ENCODE measurements at regions not wholly inside any gene's neighbourhood (a gene's known extent, or its start where the extent isn't known, plus 50 kb on each side); places are given as distances from the start of the nearest gene placed in this dataset.

- peaks cover 2 to 5% of the 10 kb centered on the region in 2 donors for H3K4me1 ChIP-seq (replicated peaks in 1 of 2)
- WGBS, 10 experiments = 80 to 100% (median 100%) methylated on average over 1 of the region's 1 CpG; no CpG with 5 or more reads in 3 of the 10 experiments
- in situ Hi-C loops (cut with MboI; ENCODE audit: low pct_unique_long_range_greater_than_20kb in 2 of 9, low sequenced_read_pairs in 9 of 9, unreplicated experiment in 9 of 9) = loop anchor here in 7 of 9 experiments (10.0 to 25.0 kb wide), 5 partner anchors 181 to 506 kb away; no protein-coding TSS in a partner anchor
- no peak overlapping the region for H3K27ac ChIP-seq
- no peak overlapping the region for H3K4me3 ChIP-seq
- no peak for ATAC-seq (replicated peaks in 6 of 8)
Measured at GRCh38 chr1:66443793-66444192, 90.2 kb upstream of the SGIP1 start.

DNA sequence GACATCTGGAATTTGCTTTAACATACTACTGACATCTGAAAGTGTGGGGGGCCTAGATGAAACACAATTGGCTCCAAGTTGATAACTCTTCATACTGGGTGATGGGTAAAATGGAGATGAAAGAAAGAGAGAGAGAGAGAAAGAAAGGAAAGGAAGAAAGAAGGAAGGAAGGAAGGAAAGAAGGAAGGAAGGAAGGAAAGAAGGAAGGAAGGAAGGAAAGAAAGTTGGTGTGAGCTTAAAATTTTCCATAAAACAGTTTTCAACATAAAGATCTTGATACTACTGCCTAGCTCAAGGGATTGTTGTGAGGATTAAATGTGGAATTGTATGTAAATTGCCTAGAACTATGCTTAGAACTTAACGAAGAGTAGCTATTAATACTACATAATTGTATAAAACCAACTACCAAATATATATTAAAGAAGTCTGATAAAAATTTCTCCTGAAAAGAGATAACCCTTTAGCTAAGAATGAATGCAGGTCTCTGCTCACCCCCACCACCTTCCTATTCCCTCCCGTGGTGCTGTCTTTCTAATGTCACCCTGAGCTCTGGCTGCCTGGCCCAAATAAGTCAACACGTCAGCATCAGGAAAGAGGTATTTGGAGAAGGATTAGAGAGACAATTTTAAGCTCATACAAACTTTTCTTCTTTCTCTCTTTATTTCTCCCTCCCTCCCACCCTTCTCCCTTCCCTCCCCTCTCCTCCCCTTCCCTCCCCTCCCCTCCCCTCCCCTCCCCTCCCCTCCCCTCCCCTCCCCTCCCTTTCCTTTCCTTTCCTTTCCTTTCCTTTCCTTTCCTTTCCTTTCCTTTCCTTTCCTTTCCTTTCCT lies 89.3 kb upstream of the SGIP1 start:
- Histone ChIP-seq H3K4me1 (replicated peaks in 1 of 2) (peaks cover 2 to 5% of the 10 kb centered on the region in 2 donors), H3K27ac (no peak overlapping the region), H3K4me3 (no peak overlapping the region)
- no peak for ATAC-seq (replicated peaks in 6 of 8)
- in situ Hi-C loops (cut with MboI; ENCODE audit: low pct_unique_long_range_greater_than_20kb in 2 of 9, low sequenced_read_pairs in 9 of 9, unreplicated experiment in 9 of 9) = loop anchor here in 7 of 9 experiments (10.0 to 25.0 kb wide), 5 partner anchors 182 to 507 kb away; no protein-coding TSS in a partner anchor
- 17 to 78% (median 63%) methylated on average over 1 to 3 of the region's 3 CpGs; no CpG with 5 or more reads in 2 of the 10 experiments for WGBS, 10 experiments

DNA sequence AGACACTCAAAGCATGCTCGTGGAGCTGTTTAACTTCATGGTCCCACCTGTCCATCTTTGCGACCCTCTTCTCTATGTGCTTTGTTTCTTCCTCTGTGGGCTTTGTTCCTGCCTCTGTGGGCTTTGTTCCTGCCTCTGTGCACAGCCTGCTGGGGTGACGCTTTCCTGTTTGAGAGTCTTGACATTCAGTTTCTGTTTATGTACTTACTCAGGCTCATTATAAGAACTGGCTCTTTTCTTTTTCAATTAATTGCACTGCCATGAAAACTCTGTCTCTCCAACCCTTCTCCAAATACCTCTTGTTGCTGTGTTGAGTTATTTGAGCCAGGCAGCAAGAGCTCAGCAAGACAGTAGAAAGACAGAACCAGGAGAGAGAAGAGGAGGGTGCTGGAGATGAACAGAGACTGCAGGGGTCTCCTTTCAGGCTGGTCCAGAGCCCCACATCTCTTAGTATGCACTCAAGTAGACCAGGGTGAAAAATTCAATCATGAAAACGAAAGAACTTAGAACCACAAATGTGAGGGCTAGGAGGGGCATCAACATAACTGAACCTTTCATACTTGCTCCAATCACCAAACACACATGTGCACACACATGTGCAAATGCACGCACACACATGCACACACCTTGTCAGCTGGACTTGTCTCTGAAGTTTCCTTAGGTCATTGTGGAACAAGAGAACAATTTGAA lies 88.3 kb upstream of the SGIP1 start:
- in situ Hi-C loops (cut with MboI; ENCODE audit: low pct_unique_long_range_greater_than_20kb in 2 of 9, low sequenced_read_pairs in 9 of 9, unreplicated experiment in 9 of 9) = loop anchor here in 7 of 9 experiments (10.0 to 25.0 kb wide), 5 partner anchors 183 to 508 kb away; no protein-coding TSS in a partner anchor
- H3K4me3 ChIP-seq = no peak overlapping the region
- H3K27ac ChIP-seq = no peak overlapping the region
- WGBS, 10 experiments = 17 to 93% (median 74%) methylated on average over 1 to 4 of the region's 5 CpGs; no CpG with 5 or more reads in 1 of the 10 experiments
- peaks cover 2 to 5% of the 10 kb centered on the region in 2 donors for H3K4me1 ChIP-seq (replicated peaks in 1 of 2)
- peak in 3 of 8 experiments; percentile 20 to 71 (median 36) for ATAC-seq (replicated peaks in 6 of 8)

DNA sequence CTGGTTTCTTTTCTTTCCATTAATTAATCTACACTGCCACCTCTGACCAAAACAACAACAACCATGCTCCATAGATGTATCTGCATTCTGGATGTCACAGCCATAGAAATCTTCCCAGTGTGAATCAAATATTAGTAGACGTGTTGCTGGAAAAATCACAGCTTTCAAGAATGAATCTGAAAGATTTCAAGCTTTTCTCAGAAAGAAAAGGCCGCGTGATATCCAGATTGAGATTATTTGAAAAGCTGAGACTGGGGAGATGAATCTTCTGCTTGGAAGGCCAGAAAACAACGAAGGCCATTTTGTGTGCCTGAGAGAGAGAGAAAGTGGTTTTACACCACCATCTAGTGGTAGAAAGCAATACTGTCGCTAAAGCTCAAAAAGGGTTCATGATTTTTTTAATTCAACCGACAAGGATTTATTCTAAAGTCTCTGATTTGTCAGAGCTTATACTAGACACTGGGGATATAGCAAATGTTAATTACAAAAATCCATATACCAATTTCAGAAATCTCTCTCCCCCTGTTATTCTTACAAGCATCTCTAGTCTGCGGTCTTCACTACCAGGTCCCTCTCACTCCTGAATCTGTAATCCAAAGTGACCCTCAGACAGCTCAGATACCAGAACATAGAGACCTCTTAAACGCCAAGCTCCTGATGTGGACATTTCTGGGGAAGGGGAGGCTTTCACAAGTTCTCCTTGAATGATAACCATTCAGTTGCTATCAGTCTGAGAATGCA lies 87.5 kb upstream of the SGIP1 start:
- in situ Hi-C loops (cut with MboI; ENCODE audit: low pct_unique_long_range_greater_than_20kb in 2 of 9, low sequenced_read_pairs in 9 of 9, unreplicated experiment in 9 of 9) = loop anchor here in 7 of 9 experiments (10.0 to 25.0 kb wide), 5 partner anchors 184 to 509 kb away; no protein-coding TSS in a partner anchor
- WGBS, 10 experiments = 2 to 25% (median 18%) methylated on average over 2 to 8 of the region's 8 CpGs; no CpG with 5 or more reads in 2 of the 10 experiments
- no peak overlapping the region for H3K27ac ChIP-seq

DNA sequence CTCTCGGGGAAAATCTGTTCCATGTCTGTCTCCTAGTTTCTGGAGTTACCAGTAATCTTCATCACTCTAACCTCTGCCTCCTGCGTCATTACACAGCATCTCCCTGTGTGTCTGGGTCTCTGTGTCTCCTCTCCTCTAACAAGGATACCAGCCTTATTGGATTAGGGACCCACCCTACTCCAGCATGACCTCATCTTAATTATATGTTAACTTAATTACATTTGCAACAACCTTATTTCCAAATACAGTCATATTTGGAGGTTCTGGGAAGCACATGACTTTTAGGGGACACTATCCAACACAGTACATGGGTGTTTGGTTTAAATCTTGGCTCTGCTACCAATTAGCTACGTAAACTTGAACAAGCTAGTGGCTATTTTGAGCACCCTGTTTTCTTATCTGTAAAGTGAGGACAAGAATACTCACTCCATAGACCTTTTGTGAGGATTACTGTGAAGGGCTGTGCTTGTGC lies 83.9 kb upstream of the SGIP1 start:
- no peak overlapping the region for H3K27ac ChIP-seq
- H3K4me3 ChIP-seq = no peak overlapping the region
- peak in 3 of 8 experiments; percentile 74 to 87 (median 83) for ATAC-seq (replicated peaks in 6 of 8)
- WGBS, 10 experiments = 6 to 100% (median 89%) methylated on average over 1 to 3 of the region's 3 CpGs; no CpG with 5 or more reads in 2 of the 10 experiments
- in situ Hi-C loops (cut with MboI; ENCODE audit: low pct_unique_long_range_greater_than_20kb in 2 of 9, low sequenced_read_pairs in 9 of 9, unreplicated experiment in 9 of 9) = loop anchor here in 5 of 9 experiments (25.0 kb wide), 4 partner anchors 188 to 713 kb away; no protein-coding TSS in a partner anchor
- peaks cover 2 to 5% of the 10 kb centered on the region in 2 donors for H3K4me1 ChIP-seq (replicated peaks in 1 of 2)

More for the DNA sequence above, 87.5 kb upstream of the SGIP1 start:
- H3K4me1 ChIP-seq (replicated peaks in 1 of 2) = peaks cover 2 to 5% of the 10 kb centered on the region in 2 donors
- H3K4me3 ChIP-seq = no peak overlapping the region
- peak; percentile 58 to 79 (median 68) for ATAC-seq (replicated peaks in 6 of 8)

DNA sequence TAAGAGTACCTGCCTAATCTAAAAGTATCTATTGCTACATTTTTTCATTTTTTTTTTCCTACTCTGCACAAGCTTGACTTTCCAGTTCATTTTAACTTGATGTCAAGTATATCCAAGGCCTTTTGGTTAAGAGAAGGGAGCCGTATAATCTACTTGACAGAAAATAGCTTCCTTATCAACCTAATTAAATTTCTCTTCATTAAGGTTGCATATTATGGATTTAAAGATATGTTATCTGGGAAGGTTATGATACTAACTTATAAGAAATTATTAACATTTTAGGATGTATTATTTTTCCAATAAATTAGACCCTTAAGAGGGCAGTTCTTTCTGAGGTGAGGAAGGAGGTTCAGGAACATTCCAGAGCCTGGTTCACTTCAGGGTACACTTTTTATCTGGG lies 83.1 kb upstream of the SGIP1 start:
- in situ Hi-C loops (cut with MboI; ENCODE audit: low pct_unique_long_range_greater_than_20kb in 2 of 9, low sequenced_read_pairs in 9 of 9, unreplicated experiment in 9 of 9) = loop anchor here in 5 of 9 experiments (25.0 kb wide), 4 partner anchors 189 to 714 kb away; no protein-coding TSS in a partner anchor
- 88 to 100% (median 100%) methylated on average over 1 of the region's 1 CpG; no CpG with 5 or more reads in 2 of the 10 experiments for WGBS, 10 experiments
- no peak overlapping the region for H3K4me3 ChIP-seq
- H3K4me1 ChIP-seq (replicated peaks in 1 of 2) = peaks cover 0 to 5% of the 10 kb centered on the region in 2 donors
- ATAC-seq (replicated peaks in 6 of 8) = no peak
- no peak overlapping the region for H3K27ac ChIP-seq

- 57 to 100% (median 89%) methylated on average over 1 of the region's 1 CpG; no CpG with 5 or more reads in 2 of the 10 experiments for WGBS, 10 experiments
- no peaks in the 10 kb centered on the region for H3K4me1 ChIP-seq (replicated peaks in 1 of 2)
- ATAC-seq (replicated peaks in 6 of 8) = no peak
- no peak overlapping the region for H3K4me3 ChIP-seq
- no peak overlapping the region for H3K27ac ChIP-seq
- in situ Hi-C loops (cut with MboI; ENCODE audit: low pct_unique_long_range_greater_than_20kb in 2 of 9, low sequenced_read_pairs in 9 of 9, unreplicated experiment in 9 of 9) = loop anchor here in 5 of 9 experiments (25.0 kb wide), 4 partner anchors 190 to 715 kb away; no protein-coding TSS in a partner anchor
Measured at GRCh38 chr1:66452162-66452561, 81.8 kb upstream of the SGIP1 start.

DNA sequence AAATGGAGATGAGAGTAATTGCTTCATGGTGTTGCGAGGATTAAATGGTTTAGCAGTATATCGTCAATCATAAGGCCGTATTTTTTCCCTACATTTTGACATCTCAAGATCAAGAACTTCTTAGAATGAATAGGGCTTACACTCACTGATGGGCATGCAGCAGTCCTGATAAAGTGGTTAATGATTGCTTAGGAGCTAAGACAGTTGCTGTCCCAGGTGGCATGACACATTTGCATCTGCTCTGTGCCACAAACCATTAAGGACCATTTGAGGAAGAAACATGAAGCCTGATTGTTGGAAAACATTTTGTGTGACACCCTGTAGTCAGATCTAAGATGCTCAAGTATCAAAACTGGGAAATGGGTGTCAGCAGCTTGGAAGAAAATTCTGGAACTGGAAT lies 81.0 kb upstream of the SGIP1 start:
- in situ Hi-C loops (cut with MboI; ENCODE audit: low pct_unique_long_range_greater_than_20kb in 2 of 9, low sequenced_read_pairs in 9 of 9, unreplicated experiment in 9 of 9) = loop anchor here in 5 of 9 experiments (25.0 kb wide), 4 partner anchors 191 to 716 kb away; no protein-coding TSS in a partner anchor
- no peak overlapping the region for H3K27ac ChIP-seq
- H3K4me1 ChIP-seq (replicated peaks in 1 of 2) = no peaks in the 10 kb centered on the region
- no peak overlapping the region for H3K4me3 ChIP-seq
- no peak for ATAC-seq (replicated peaks in 6 of 8)
- WGBS, 10 experiments = 86 to 100% (median 100%) methylated on average over 1 to 3 of the region's 3 CpGs; no CpG with 5 or more reads in 4 of the 10 experiments

DNA sequence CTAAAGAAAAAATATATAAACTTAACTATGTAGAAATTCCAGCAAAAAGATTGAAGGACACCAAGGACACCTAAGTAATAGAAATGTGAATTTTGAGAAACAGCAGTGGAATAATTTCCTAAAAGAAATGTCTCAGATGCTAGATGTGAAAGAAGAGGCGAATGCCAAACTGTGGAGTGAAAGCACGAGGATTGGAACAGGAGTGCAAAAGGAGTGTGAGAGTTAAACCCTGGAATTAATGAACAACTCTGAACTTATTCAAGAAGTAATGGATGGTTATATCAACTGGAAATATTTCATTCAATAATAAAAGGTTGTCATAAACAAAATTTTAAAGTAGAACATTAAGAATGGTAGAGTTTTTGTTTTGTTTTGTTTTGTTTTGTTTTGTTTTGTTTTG lies 78.5 kb upstream of the SGIP1 start:
- no peaks in the 10 kb centered on the region for H3K4me1 ChIP-seq (replicated peaks in 1 of 2)
- H3K27ac ChIP-seq = no peak overlapping the region
- in situ Hi-C loops (cut with MboI; ENCODE audit: low pct_unique_long_range_greater_than_20kb in 2 of 9, low sequenced_read_pairs in 9 of 9, unreplicated experiment in 9 of 9) = loop anchor here in 5 of 9 experiments (25.0 kb wide), 4 partner anchors 193 to 718 kb away; no protein-coding TSS in a partner anchor
- no peak overlapping the region for H3K4me3 ChIP-seq
- 40 to 100% (median 84%) methylated on average over 1 to 2 of the region's 2 CpGs for WGBS, 10 experiments
- ATAC-seq (replicated peaks in 6 of 8) = no peak

- Histone ChIP-seq H3K27ac (no peak overlapping the region), H3K4me1 (replicated peaks in 1 of 2) (no peaks in the 10 kb centered on the region), H3K4me3 (no peak overlapping the region)
- in situ Hi-C loops (cut with MboI; ENCODE audit: low pct_unique_long_range_greater_than_20kb in 2 of 9, low sequenced_read_pairs in 9 of 9, unreplicated experiment in 9 of 9) = loop anchor here in 5 of 9 experiments (25.0 kb wide), 4 partner anchors 198 to 723 kb away; no protein-coding TSS in a partner anchor
- 70 to 93% (median 85%) methylated on average over 1 to 3 of the region's 3 CpGs; no CpG with 5 or more reads in 4 of the 10 experiments for WGBS, 10 experiments
- no peak for ATAC-seq (replicated peaks in 6 of 8)
Measured at GRCh38 chr1:66460776-66461175, 73.2 kb upstream of the SGIP1 start.

DNA sequence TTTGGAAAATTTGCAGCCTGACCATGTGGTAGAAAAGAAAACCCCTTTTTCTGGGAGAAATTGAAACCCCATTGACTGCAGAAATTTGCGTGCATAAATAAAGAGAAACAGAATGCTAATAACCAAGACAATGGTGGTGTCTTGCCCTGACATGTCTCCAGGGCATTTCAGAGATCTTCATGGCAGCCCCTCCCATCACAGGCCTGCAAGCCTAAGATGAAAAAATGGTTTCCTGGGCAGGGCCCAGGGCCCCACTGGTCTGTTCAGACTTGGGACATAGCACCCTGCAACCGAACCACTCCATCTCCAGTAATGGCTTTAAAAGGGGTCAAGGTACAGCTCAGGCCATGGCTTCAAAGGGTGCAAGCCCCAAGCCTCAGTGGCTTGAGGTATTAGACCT lies 71.6 kb upstream of the SGIP1 start:
- no peak overlapping the region for H3K27ac ChIP-seq
- no peak overlapping the region for H3K4me3 ChIP-seq
- 67 to 100% (median 100%) methylated on average over 1 to 2 of the region's 2 CpGs; no CpG with 5 or more reads in 3 of the 10 experiments for WGBS, 10 experiments
- in situ Hi-C loops (cut with MboI; ENCODE audit: low pct_unique_long_range_greater_than_20kb in 2 of 9, low sequenced_read_pairs in 9 of 9, unreplicated experiment in 9 of 9) = loop anchor here in 5 of 9 experiments (25.0 kb wide), 4 partner anchors 200 to 725 kb away; no protein-coding TSS in a partner anchor
- H3K4me1 ChIP-seq (replicated peaks in 1 of 2) = no peaks in the 10 kb centered on the region
- ATAC-seq (replicated peaks in 6 of 8) = peak in 2 of 8 experiments; percentile 25 to 65

- Histone ChIP-seq H3K4me1 (replicated peaks in 1 of 2) (no peaks in the 10 kb centered on the region), H3K27ac (no peak overlapping the region), H3K4me3 (no peak overlapping the region)
- in situ Hi-C loops (cut with MboI; ENCODE audit: low pct_unique_long_range_greater_than_20kb in 2 of 9, low sequenced_read_pairs in 9 of 9, unreplicated experiment in 9 of 9) = loop anchor here in 5 of 9 experiments (25.0 kb wide), 4 partner anchors 202 to 727 kb away; no protein-coding TSS in a partner anchor
- ATAC-seq (replicated peaks in 6 of 8) = peak in 1 of 8 experiments; percentile 27
Measured at GRCh38 chr1:66464351-66464750, 69.6 kb upstream of the SGIP1 start.

Data from motor neuron (in vitro differentiated cells).